Tibial artery (tissue), 4 donors: ENCODE measurements at regions not wholly inside any gene's neighbourhood (a gene's known extent, or its start where the extent isn't known, plus 50 kb on each side); places are given as distances from the start of the nearest gene placed in this dataset.

Experiments used
- DNase-seq, 2 donors: peaks; one replicate each; pipeline ENCODE4 v3.0.0-alpha.2; 2019
- H3K27ac ChIP-seq, 2 donors: fragments of 200-600 bp; sonication (generic) in 1 of 2; 1 replicate in 1 of 2; 2 replicates in 1 of 2; pipeline ENCODE4 v1.5.1; 2018 to 2019; ENCODE audit warnings: mild to moderate bottlenecking in 1 of 2
- H3K27me3 ChIP-seq, 2 donors: fragments of 200-600 bp; sonication (generic) in 1 of 2; one replicate each; pipeline versions ENCODE4 v1.5.1 to v1.6.0; 2016 to 2019
- H3K36me3 ChIP-seq, 3 donors: fragments of 200-600 bp; sonication (generic) in 2 of 3; one replicate each; pipeline ENCODE4 v1.5.1; 2016 to 2019; ENCODE audit warnings: mild to moderate bottlenecking in 2 of 3
- H3K4me1 ChIP-seq, 4 donors: fragments of 200-600 bp; sonication (generic) in 2 of 4; 1 replicate in 3 of 4; 2 replicates in 1 of 4; pipeline ENCODE4 v1.5.1; 2016 to 2019
- H3K4me3 ChIP-seq, 2 donors: fragments of 200-600 bp; sonication (generic) in 1 of 2; 1 replicate in 1 of 2; 2 replicates in 1 of 2; pipeline ENCODE4 v1.5.1; 2018 to 2019; ENCODE audit warnings: mild to moderate bottlenecking in 2 of 2
- H3K9me3 ChIP-seq, 3 donors: fragments of 200-600 bp; sonication (generic) in 1 of 3; one replicate each; pipeline ENCODE4 v1.5.1; 2016 to 2019
- intact Hi-C: fragments of 100-400 bp; cut with DNase I; formaldehyde crosslinking; loops from one replicate; pipeline ENCODE4 v1.15.0; 2023; ENCODE audit warnings: low total_unique reads
- TF ChIP-seq, protein P1 (sequence below), 2 experiments: fragments of 200-600 bp in 1 of 2; fragments of 450-650 bp in 1 of 2; IDR thresholded peaks; one replicate each; pipeline ENCODE4 v1.5.1; 2017 to 2019; ENCODE audit warnings: antibody characterized with exemption in 2 of 2, mild to moderate bottlenecking in 1 of 2, moderate library complexity in 1 of 2

DNA sequence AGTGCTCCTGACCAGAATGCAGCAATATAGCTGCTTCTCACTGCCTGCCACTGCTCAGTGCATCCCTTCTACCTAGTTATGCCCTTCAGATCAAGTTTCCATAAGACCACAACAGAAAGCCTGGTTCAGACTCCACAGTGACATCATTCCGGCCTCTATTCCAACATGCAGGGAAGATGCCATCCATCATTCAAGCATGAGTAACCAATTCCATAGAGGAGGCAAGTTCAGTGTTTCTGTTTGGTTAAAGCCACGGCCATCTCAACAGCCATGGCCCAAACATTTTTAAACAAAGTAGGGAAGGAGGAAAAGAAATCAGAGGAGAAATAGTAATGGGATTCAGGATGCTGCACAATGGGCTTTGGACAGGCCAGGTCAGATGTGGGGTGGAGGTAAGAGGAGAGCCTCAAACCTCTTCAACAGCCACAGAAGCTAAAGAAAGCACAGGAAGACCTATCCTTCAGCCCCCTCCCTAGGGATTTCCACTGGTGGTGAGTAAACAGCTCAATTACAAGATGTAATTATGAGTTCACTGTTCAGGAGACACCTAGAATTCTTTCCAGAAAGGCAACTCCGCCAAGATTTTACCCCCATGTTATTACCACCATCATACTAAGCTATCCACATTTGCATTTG, 484.9 kb downstream of the SETD4 start:
- Histone ChIP-seq H3K27me3 (no peaks in the 10 kb centered on the region), H3K4me3 (no peak overlapping the region), H3K9me3 (no peaks in the 10 kb centered on the region), H3K27ac (no peak overlapping the region), H3K4me1 (no peaks in the 10 kb centered on the region), H3K36me3 (no peaks in the 10 kb centered on the region)
- TF ChIP-seq, protein P1, sequence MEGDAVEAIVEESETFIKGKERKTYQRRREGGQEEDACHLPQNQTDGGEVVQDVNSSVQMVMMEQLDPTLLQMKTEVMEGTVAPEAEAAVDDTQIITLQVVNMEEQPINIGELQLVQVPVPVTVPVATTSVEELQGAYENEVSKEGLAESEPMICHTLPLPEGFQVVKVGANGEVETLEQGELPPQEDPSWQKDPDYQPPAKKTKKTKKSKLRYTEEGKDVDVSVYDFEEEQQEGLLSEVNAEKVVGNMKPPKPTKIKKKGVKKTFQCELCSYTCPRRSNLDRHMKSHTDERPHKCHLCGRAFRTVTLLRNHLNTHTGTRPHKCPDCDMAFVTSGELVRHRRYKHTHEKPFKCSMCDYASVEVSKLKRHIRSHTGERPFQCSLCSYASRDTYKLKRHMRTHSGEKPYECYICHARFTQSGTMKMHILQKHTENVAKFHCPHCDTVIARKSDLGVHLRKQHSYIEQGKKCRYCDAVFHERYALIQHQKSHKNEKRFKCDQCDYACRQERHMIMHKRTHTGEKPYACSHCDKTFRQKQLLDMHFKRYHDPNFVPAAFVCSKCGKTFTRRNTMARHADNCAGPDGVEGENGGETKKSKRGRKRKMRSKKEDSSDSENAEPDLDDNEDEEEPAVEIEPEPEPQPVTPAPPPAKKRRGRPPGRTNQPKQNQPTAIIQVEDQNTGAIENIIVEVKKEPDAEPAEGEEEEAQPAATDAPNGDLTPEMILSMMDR (IDR thresholded peaks at IDR 0.05) = no peak
- DNase-seq = no peak
- intact Hi-C loops = no loop called here

DNA sequence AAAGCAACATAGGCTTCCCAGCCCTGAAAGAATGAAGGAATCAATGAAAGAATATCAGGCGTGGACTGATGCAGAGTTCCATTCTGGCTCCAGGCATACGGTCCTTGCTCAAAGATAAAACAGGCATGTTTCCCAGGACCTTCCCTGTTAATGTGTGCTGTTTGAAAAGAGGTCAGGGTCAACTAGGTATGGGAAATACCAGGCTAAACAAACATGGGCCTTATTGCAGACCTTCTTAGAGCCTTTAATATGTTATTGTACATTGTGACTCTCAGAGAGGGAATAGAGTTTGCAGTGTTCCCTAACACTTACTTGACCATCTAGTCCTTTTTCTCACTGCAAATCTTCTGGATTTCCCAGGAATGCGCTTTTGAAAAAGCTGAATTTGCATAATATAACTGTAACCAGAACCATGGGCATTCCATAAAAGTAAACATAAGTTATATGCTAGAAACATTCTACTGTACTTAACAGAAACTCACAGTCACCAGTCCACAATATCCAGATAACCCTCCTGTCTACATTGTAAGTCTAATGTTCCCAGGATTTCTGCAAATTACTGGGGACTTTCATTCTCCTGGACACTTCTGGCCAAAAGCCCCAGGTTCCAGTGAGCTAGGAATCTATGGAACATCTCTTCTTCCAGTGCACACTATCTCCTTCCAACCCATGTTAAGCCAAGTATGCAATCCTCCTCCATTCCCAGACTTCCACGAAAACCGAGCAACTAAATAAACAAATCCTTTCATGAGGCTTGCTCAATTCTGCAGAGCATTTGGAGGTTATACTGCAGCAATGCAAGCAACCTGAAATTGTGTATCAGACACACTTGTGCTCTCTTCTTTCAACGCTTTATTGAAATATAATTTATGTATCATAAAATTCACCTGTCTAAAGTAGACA, 486.6 kb downstream of the SETD4 start:
- no peaks in the 10 kb centered on the region for H3K4me1 ChIP-seq
- H3K4me3 ChIP-seq = no peak overlapping the region
- no peaks in the 10 kb centered on the region for H3K27me3 ChIP-seq
- H3K9me3 ChIP-seq = no peaks in the 10 kb centered on the region
- no peak for DNase-seq
- intact Hi-C loops = no loop called here
- no peaks in the 10 kb centered on the region for H3K36me3 ChIP-seq
- TF ChIP-seq, protein P1 (IDR thresholded peaks at IDR 0.05) = no peak
- no peak overlapping the region for H3K27ac ChIP-seq

- H3K9me3 ChIP-seq = no peaks in the 10 kb centered on the region
- intact Hi-C loops = no loop called here
Measured at GRCh38 chr21:35571910-35572309, 488.4 kb downstream of the SETD4 start.

GRCh38 chr21:35568643-35569042, 491.7 kb downstream of the SETD4 start:
- no peak overlapping the region for H3K4me3 ChIP-seq
- H3K27me3 ChIP-seq = no peaks in the 10 kb centered on the region
- H3K36me3 ChIP-seq = no peaks in the 10 kb centered on the region
- H3K27ac ChIP-seq = no peak overlapping the region
- no peak for DNase-seq
- peaks cover 0 to 18% (median 13%) of the 10 kb centered on the region in 4 donors for H3K4me1 ChIP-seq
- no peaks in the 10 kb centered on the region for H3K9me3 ChIP-seq
- intact Hi-C loops = no loop called here
- TF ChIP-seq, protein P1 (IDR thresholded peaks at IDR 0.05) = no peak

More at GRCh38 chr21:35571910-35572309, 488.4 kb downstream of the SETD4 start:
- Histone ChIP-seq H3K4me1 (no peaks in the 10 kb centered on the region), H3K27me3 (no peaks in the 10 kb centered on the region), H3K4me3 (no peak overlapping the region), H3K27ac (no peak overlapping the region), H3K36me3 (no peaks in the 10 kb centered on the region)
- TF ChIP-seq, protein P1 (IDR thresholded peaks at IDR 0.05) = no peak
- no peak for DNase-seq

DNA sequence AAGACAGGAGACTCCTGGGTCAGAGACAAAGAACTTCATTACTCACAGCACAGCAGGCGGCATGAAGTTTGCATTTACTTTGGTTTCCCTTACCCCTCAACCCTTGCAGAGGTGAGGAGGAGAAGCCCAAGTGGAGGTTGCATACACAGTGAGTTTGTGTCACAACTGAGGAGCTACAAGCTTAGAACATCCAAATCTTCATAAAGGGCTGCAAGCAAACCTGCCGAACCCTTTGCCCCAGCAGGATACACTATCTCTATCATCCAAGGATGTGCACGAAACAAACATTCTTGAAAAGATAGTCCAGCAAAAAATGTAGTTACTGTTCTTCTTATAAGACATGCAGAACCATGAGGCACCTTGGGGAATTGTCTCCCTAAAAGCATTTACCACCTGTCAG, 493.5 kb downstream of the SETD4 start:
- TF ChIP-seq, protein P1 (IDR thresholded peaks at IDR 0.05) = no peak

More for the DNA sequence above, 493.5 kb downstream of the SETD4 start:
- peaks cover 0 to 34% (median 19%) of the 10 kb centered on the region in 4 donors for H3K4me1 ChIP-seq
- H3K4me3 ChIP-seq = no peak overlapping the region
- H3K27me3 ChIP-seq = no peaks in the 10 kb centered on the region
- intact Hi-C loops = no loop called here
- no peak overlapping the region for H3K27ac ChIP-seq
- DNase-seq = no peak
- no peaks in the 10 kb centered on the region for H3K36me3 ChIP-seq
- H3K9me3 ChIP-seq = no peaks in the 10 kb centered on the region
